ENCODE measurements at regions not wholly inside any gene's neighbourhood (a gene's known extent, or its start where the extent isn't known, plus 50 kb on each side); places are given as distances from the start of the nearest gene placed in this dataset.

- in situ Hi-C loops (cut with MboI): no loop called here
- Histone ChIP-seq H3K9ac (ENCODE audit: insufficient read depth in 1 of 2, low read depth in 2 of 2, low read length in 2 of 2) (no peak overlapping the region), H3K4me2 (ENCODE audit: insufficient read depth, low read length) (no peak overlapping the region), H3K9me3 (replicated peaks; ENCODE audit: control insufficient read depth, insufficient read depth, low read depth, low read length) (no peaks in the 10 kb centered on the region), H4K20me1 (replicated peaks; ENCODE audit: control insufficient read depth, insufficient read depth, low read length) (no peaks in the 10 kb centered on the region), H2AFZ (ENCODE audit: low read depth, low read length) (no peak overlapping the region), H3K79me2 (ENCODE audit: control insufficient read depth, insufficient read depth, low read length) (no peaks in the 10 kb centered on the region), H3K9me1 (ENCODE audit: control insufficient read depth, insufficient read depth, low read length) (no peaks in the 10 kb centered on the region), H3K27ac (ENCODE audit: extremely low read depth, low read depth, low read length) (no peak overlapping the region), H3K4me3 (no peak overlapping the region), H3K36me3 (ENCODE audit: control insufficient read depth, insufficient read depth, low read length) (no peaks in the 10 kb centered on the region), H3K4me1 (replicated peaks in 1 of 2; ENCODE audit: control insufficient read depth in 2 of 2, insufficient read depth in 2 of 2, low read length in 2 of 2) (no peaks in the 10 kb centered on the region), H3K27me3 (ENCODE audit: control insufficient read depth in 2 of 2, insufficient read depth in 2 of 2, low read length in 2 of 2) (no peaks in the 10 kb centered on the region)
- DNase-seq (ENCODE audit: extremely low read depth in 1 of 4, low spot score in 3 of 4) (no peak), FAIRE-seq (no peak), ATAC-seq (no peak)
- CTCF ChIA-PET (ENCODE audit: low intra/inter-chr PET ratio): no interaction called here
- TF ChIP-seq MBD2 (IDR thresholded peaks at IDR 0.05; ENCODE audit: borderline replicate concordance, low read depth) (no peak), ZNF431 (CRISPR knock-in tag; IDR thresholded peaks at IDR 0.05) (no peak), ADNP (tag; IDR thresholded peaks at IDR 0.05) (no peak), ZNF239 (CRISPR knock-in tag; IDR thresholded peaks at IDR 0.05) (no peak), WHSC1 (IDR thresholded peaks at IDR 0.05; ENCODE audit: low read length) (no peak), PCBP1 (IDR thresholded peaks at IDR 0.05; ENCODE audit: low read depth, low read length, poor library complexity, severe bottlenecking) (no peak), HNRNPL (IDR thresholded peaks at IDR 0.05; ENCODE audit: low read depth, low read length) (no peak), ZBTB7A (IDR thresholded peaks at IDR 0.05; ENCODE audit: borderline replicate concordance, control insufficient read depth, low read depth, low read length) (no peak), JUN (IDR thresholded peaks at IDR 0.05; ENCODE audit: borderline replicate concordance, low read depth, low read length) (no peak), JUN (CRISPR knock-in tag; IDR thresholded peaks at IDR 0.05; ENCODE audit: borderline replicate concordance) (no peak)
- TF ChIP-seq, protein P1, sequence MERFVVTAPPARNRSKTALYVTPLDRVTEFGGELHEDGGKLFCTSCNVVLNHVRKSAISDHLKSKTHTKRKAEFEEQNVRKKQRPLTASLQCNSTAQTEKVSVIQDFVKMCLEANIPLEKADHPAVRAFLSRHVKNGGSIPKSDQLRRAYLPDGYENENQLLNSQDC (CRISPR knock-in tag; IDR thresholded peaks at IDR 0.05): no peak
- TF ChIP-seq, protein P2, sequence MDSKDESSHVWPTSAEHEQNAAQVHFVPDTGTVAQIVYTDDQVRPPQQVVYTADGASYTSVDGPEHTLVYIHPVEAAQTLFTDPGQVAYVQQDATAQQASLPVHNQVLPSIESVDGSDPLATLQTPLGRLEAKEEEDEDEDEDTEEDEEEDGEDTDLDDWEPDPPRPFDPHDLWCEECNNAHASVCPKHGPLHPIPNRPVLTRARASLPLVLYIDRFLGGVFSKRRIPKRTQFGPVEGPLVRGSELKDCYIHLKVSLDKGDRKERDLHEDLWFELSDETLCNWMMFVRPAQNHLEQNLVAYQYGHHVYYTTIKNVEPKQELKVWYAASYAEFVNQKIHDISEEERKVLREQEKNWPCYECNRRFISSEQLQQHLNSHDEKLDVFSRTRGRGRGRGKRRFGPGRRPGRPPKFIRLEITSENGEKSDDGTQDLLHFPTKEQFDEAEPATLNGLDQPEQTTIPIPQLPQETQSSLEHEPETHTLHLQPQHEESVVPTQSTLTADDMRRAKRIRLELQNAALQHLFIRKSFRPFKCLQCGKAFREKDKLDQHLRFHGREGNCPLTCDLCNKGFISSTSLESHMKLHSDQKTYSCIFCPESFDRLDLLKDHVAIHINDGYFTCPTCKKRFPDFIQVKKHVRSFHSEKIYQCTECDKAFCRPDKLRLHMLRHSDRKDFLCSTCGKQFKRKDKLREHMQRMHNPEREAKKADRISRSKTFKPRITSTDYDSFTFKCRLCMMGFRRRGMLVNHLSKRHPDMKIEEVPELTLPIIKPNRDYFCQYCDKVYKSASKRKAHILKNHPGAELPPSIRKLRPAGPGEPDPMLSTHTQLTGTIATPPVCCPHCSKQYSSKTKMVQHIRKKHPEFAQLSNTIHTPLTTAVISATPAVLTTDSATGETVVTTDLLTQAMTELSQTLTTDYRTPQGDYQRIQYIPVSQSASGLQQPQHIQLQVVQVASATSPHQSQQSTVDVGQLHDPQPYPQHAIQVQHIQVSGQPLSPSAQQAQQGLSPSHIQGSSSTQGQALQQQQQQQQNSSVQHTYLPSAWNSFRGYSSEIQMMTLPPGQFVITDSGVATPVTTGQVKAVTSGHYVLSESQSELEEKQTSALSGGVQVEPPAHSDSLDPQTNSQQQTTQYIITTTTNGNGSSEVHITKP (IDR thresholded peaks at IDR 0.05; ENCODE audit: partially characterized antibody): no peak
- intact Hi-C loops (cut with micrococcal nuclease): no loop called here
- BruUV-seq (replicated peaks): no TSS peak
- 0% methylated on average over 2 of the region's 5 CpGs for WGBS (ENCODE audit: insufficient coverage, low coverage, missing lambda C conversion rate)
- POLR2A ChIA-PET: no interaction called here
These were observed 219.0 kb downstream of the KATNAL1 start for GRCh38 chr13:30088312-30088855.
